Neural cell (in vitro differentiated cells): ENCODE measurements at regions not wholly inside any gene's neighbourhood (a gene's known extent, or its start where the extent isn't known, plus 50 kb on each side); places are given as distances from the start of the nearest gene placed in this dataset.

ENCODE experiments used
- RAD21 ChIP-seq: fragments of 450-650 bp; conservative IDR thresholded peaks from 2 replicates; pipeline ENCODE4 v1.6.1; 2014; ENCODE audit warnings: antibody characterized with exemption, mild to moderate bottlenecking, moderate library complexity
- TF ChIP-seq, protein P1 (sequence below): fragments of 450-650 bp; IDR thresholded peaks from 2 replicates; pipeline ENCODE4 v1.5.1; 2014; ENCODE audit warnings: antibody characterized with exemption, mild to moderate bottlenecking, moderate library complexity; ENCODE audit not compliant: poor library complexity, severe bottlenecking

DNA sequence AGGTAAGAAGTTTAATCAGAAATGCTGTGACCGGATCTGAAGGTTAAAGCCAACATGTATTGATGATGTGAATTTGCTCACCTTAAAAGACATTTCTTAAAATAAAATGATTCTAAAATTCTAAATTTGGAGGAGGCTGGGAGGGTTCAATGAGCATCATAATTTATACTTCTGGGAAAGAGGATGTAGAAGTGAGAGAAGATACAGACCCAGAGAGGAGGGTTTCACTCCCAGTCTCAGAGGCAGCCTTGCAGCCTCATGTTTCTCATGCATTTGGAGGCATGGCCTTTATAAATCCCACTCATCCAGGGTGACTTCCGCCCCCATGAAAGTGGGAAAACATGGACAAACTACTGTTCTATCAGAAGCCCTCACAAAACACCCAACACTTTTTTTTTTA lies 305.6 kb upstream of the PITRM1 start:
- TF ChIP-seq, protein P1, sequence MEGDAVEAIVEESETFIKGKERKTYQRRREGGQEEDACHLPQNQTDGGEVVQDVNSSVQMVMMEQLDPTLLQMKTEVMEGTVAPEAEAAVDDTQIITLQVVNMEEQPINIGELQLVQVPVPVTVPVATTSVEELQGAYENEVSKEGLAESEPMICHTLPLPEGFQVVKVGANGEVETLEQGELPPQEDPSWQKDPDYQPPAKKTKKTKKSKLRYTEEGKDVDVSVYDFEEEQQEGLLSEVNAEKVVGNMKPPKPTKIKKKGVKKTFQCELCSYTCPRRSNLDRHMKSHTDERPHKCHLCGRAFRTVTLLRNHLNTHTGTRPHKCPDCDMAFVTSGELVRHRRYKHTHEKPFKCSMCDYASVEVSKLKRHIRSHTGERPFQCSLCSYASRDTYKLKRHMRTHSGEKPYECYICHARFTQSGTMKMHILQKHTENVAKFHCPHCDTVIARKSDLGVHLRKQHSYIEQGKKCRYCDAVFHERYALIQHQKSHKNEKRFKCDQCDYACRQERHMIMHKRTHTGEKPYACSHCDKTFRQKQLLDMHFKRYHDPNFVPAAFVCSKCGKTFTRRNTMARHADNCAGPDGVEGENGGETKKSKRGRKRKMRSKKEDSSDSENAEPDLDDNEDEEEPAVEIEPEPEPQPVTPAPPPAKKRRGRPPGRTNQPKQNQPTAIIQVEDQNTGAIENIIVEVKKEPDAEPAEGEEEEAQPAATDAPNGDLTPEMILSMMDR, result no peak
- no peak for TF ChIP-seq RAD21
